ENCODE measurements at regions not wholly inside any gene's neighbourhood (a gene's known extent, or its start where the extent isn't known, plus 50 kb on each side); places are given as distances from the start of the nearest gene placed in this dataset.

GRCh38 chr6:14713966-14714631, 531.8 kb upstream of the JARID2 start:
- no peak for TF ChIP-seq POLR2A (IDR thresholded peaks at IDR 0.05)
- no peak for TF ChIP-seq CTCF (IDR thresholded peaks at IDR 0.05)
- no peak for TF ChIP-seq POLR2AphosphoS5 (IDR thresholded peaks at IDR 0.05)
